ENCODE measurements at regions not wholly inside any gene's neighbourhood (a gene's known extent, or its start where the extent isn't known, plus 50 kb on each side); places are given as distances from the start of the nearest gene placed in this dataset.

GRCh38 chr3:171528102-171528501, 67.9 kb upstream of the TNIK start:
- Histone ChIP-seq H3K4me2 (no peak overlapping the region), H3F3A (ENCODE audit: low read depth) (no peaks in the 10 kb centered on the region), H3K36me3 (no peaks in the 10 kb centered on the region), H3K9ac (no peak overlapping the region), H3K4me1 (no peaks in the 10 kb centered on the region), H3K27me3 (no peaks in the 10 kb centered on the region), H3K9me3 (ENCODE audit: low read depth) (no peaks in the 10 kb centered on the region), H3K4me3 (no peak overlapping the region), H2AFZ (replicated peaks) (no peak overlapping the region), H3K27ac (no peak overlapping the region), H3K79me2 (ENCODE audit: low read depth) (no peaks in the 10 kb centered on the region), H4K20me1 (ENCODE audit: low read depth) (no peaks in the 10 kb centered on the region)
- Mint-ChIP-seq H3K27ac (no peak overlapping the region), H3K9me3 (no peaks in the 10 kb centered on the region), H3K36me3 (no peaks in the 10 kb centered on the region), H3K4me3 (no peak overlapping the region), H3K27me3 (ENCODE audit: insufficient read depth, low read depth) (peaks cover 3% of the 10 kb centered on the region), H3K4me1 (peaks cover 14% of the 10 kb centered on the region)
- no peak for DNase-seq (ENCODE audit: low spot score)
- TF ChIP-seq CTCF (IDR thresholded peaks at IDR 0.05) (no peak), EZH2phosphoT487 (IDR thresholded peaks at IDR 0.05) (no peak), EZH2 (IDR thresholded peaks at IDR 0.05) (no peak)

GRCh38 chr3:171526869-171527268, 66.7 kb upstream of the TNIK start:
- no peak overlapping the region for H3K27ac ChIP-seq
- no peaks in the 10 kb centered on the region for H3K9me3 Mint-ChIP-seq
- TF ChIP-seq EZH2phosphoT487 (IDR thresholded peaks at IDR 0.05) (no peak), CTCF (IDR thresholded peaks at IDR 0.05) (no peak), EZH2 (IDR thresholded peaks at IDR 0.05) (no peak)
- H3K36me3 ChIP-seq, result no peaks in the 10 kb centered on the region
- no peaks in the 10 kb centered on the region for H3F3A ChIP-seq (ENCODE audit: low read depth)
- H3K27me3 Mint-ChIP-seq (ENCODE audit: insufficient read depth, low read depth), result no peaks in the 10 kb centered on the region
- no peaks in the 10 kb centered on the region for H4K20me1 ChIP-seq (ENCODE audit: low read depth)
- H3K4me3 Mint-ChIP-seq, result no peak overlapping the region
- peaks cover 15% of the 10 kb centered on the region for H3K4me1 Mint-ChIP-seq
- no peak overlapping the region for H2AFZ ChIP-seq (replicated peaks)
- no peak overlapping the region for H3K4me2 ChIP-seq
- no peaks in the 10 kb centered on the region for H3K36me3 Mint-ChIP-seq
- H3K79me2 ChIP-seq (ENCODE audit: low read depth), result no peaks in the 10 kb centered on the region
- H3K9ac ChIP-seq, result no peak overlapping the region
- no peak for DNase-seq (ENCODE audit: low spot score)
- H3K27me3 ChIP-seq, result no peaks in the 10 kb centered on the region
- H3K4me1 ChIP-seq, result no peaks in the 10 kb centered on the region
- H3K27ac Mint-ChIP-seq, result no peak overlapping the region
- H3K4me3 ChIP-seq, result no peak overlapping the region
- no peaks in the 10 kb centered on the region for H3K9me3 ChIP-seq (ENCODE audit: low read depth)

GRCh38 chr3:171526146-171526545, 65.9 kb upstream of the TNIK start:
- TF ChIP-seq EZH2 (IDR thresholded peaks at IDR 0.05) (no peak), EZH2phosphoT487 (IDR thresholded peaks at IDR 0.05) (no peak), CTCF (IDR thresholded peaks at IDR 0.05) (no peak)
- Histone ChIP-seq H3K4me2 (no peak overlapping the region), H3K9ac (no peak overlapping the region), H3K4me3 (no peak overlapping the region), H3K36me3 (no peaks in the 10 kb centered on the region), H3K27ac (no peak overlapping the region), H2AFZ (replicated peaks) (no peak overlapping the region), H3K4me1 (no peaks in the 10 kb centered on the region), H3K27me3 (no peaks in the 10 kb centered on the region), H3K9me3 (ENCODE audit: low read depth) (no peaks in the 10 kb centered on the region), H3F3A (ENCODE audit: low read depth) (no peaks in the 10 kb centered on the region), H4K20me1 (ENCODE audit: low read depth) (no peaks in the 10 kb centered on the region), H3K79me2 (ENCODE audit: low read depth) (no peaks in the 10 kb centered on the region)
- DNase-seq (ENCODE audit: low spot score), result no peak
- no peaks in the 10 kb centered on the region for H3K9me3 Mint-ChIP-seq
- no peak overlapping the region for H3K4me3 Mint-ChIP-seq
- H3K36me3 Mint-ChIP-seq, result no peaks in the 10 kb centered on the region
- H3K27ac Mint-ChIP-seq, result no peak overlapping the region
- H3K4me1 Mint-ChIP-seq, result peaks cover 15% of the 10 kb centered on the region
- H3K27me3 Mint-ChIP-seq (ENCODE audit: insufficient read depth, low read depth), result no peaks in the 10 kb centered on the region

GRCh38 chr3:171525437-171525836, 65.2 kb upstream of the TNIK start:
- DNase-seq (ENCODE audit: low spot score), result no peak
- no peaks in the 10 kb centered on the region for H4K20me1 ChIP-seq (ENCODE audit: low read depth)
- H3K4me2 ChIP-seq, result no peak overlapping the region
- H3F3A ChIP-seq (ENCODE audit: low read depth), result no peaks in the 10 kb centered on the region
- Mint-ChIP-seq H3K36me3 (no peaks in the 10 kb centered on the region), H3K9me3 (no peaks in the 10 kb centered on the region), H3K4me3 (no peak overlapping the region), H3K27me3 (ENCODE audit: insufficient read depth, low read depth) (no peaks in the 10 kb centered on the region), H3K27ac (no peak overlapping the region), H3K4me1 (peaks cover 15% of the 10 kb centered on the region)
- H3K9me3 ChIP-seq (ENCODE audit: low read depth), result no peaks in the 10 kb centered on the region
- no peaks in the 10 kb centered on the region for H3K36me3 ChIP-seq
- H3K27ac ChIP-seq, result no peak overlapping the region
- TF ChIP-seq EZH2 (IDR thresholded peaks at IDR 0.05) (no peak), EZH2phosphoT487 (IDR thresholded peaks at IDR 0.05) (no peak), CTCF (IDR thresholded peaks at IDR 0.05) (no peak)
- H3K4me3 ChIP-seq, result no peak overlapping the region
- H2AFZ ChIP-seq (replicated peaks), result no peak overlapping the region
- H3K4me1 ChIP-seq, result no peaks in the 10 kb centered on the region
- no peaks in the 10 kb centered on the region for H3K27me3 ChIP-seq
- H3K9ac ChIP-seq, result no peak overlapping the region
- H3K79me2 ChIP-seq (ENCODE audit: low read depth), result no peaks in the 10 kb centered on the region
